Left kidney (tissue), 1 donor: ENCODE measurements at regions not wholly inside any gene's neighbourhood (a gene's known extent, or its start where the extent isn't known, plus 50 kb on each side); places are given as distances from the start of the nearest gene placed in this dataset.

Experiments
- DNase-seq: peaks from one replicate; pipeline ENCODE4 v3.0.0-alpha.2; 2013

GRCh38 chr2:6526093-6526824, 339.4 kb downstream of the CMPK2 start:
- peak; percentile 67 for DNase-seq

- no peak for DNase-seq
Observed at GRCh38 chr2:6531304-6531703, 334.4 kb downstream of the CMPK2 start.

GRCh38 chr2:6535572-6535971, 330.1 kb downstream of the CMPK2 start:
- DNase-seq: no peak

GRCh38 chr2:6538607-6539006, 327.1 kb downstream of the CMPK2 start:
- DNase-seq: no peak

GRCh38 chr2:6545336-6545735, 320.4 kb downstream of the CMPK2 start:
- peak; percentile 36 for DNase-seq

GRCh38 chr2:6545795-6546194, 319.9 kb downstream of the CMPK2 start:
- DNase-seq: no peak

GRCh38 chr2:6554466-6554865, 311.2 kb downstream of the CMPK2 start:
- no peak for DNase-seq

GRCh38 chr2:6556755-6557154, 309.0 kb downstream of the CMPK2 start:
- no peak for DNase-seq

GRCh38 chr2:6557737-6558136, 308.0 kb downstream of the CMPK2 start:
- no peak for DNase-seq

- DNase-seq: no peak
Observed at GRCh38 chr2:6562771-6563170, 302.9 kb downstream of the CMPK2 start.

- no peak for DNase-seq
Observed at GRCh38 chr2:6564326-6564725, 301.4 kb downstream of the CMPK2 start.

- no peak for DNase-seq
Observed at GRCh38 chr2:6574121-6574520, 291.6 kb downstream of the CMPK2 start.

GRCh38 chr2:6576302-6576701, 289.4 kb downstream of the CMPK2 start:
- no peak for DNase-seq

- no peak for DNase-seq
Observed at GRCh38 chr2:6577960-6578359, 287.7 kb downstream of the CMPK2 start.

GRCh38 chr2:6578416-6578815, 287.3 kb downstream of the CMPK2 start:
- no peak for DNase-seq

GRCh38 chr2:6579281-6579680, 286.4 kb downstream of the CMPK2 start:
- no peak for DNase-seq

GRCh38 chr2:6580982-6581381, 284.7 kb downstream of the CMPK2 start:
- no peak for DNase-seq

GRCh38 chr2:6589150-6589549, 276.6 kb downstream of the CMPK2 start:
- no peak for DNase-seq

GRCh38 chr2:6590442-6590841, 275.3 kb downstream of the CMPK2 start:
- no peak for DNase-seq

- no peak for DNase-seq
Observed at GRCh38 chr2:6602471-6602870, 263.2 kb downstream of the CMPK2 start.

GRCh38 chr2:6605836-6606505, 259.7 kb downstream of the CMPK2 start:
- DNase-seq: no peak

GRCh38 chr2:6617794-6618193, 247.9 kb downstream of the CMPK2 start:
- DNase-seq: no peak

GRCh38 chr2:6618201-6618600, 247.5 kb downstream of the CMPK2 start:
- DNase-seq: no peak

GRCh38 chr2:6623746-6624145, 242.0 kb downstream of the CMPK2 start:
- no peak for DNase-seq
